GM21423 (cell line): ENCODE measurements at regions not wholly inside any gene's neighbourhood (a gene's known extent, or its start where the extent isn't known, plus 50 kb on each side); places are given as distances from the start of the nearest gene placed in this dataset.

Experiments used
- ATAC-seq: cut with Tn5 transposase; IDR thresholded peaks from one replicate; pipeline ENCODE4 v1.9.1; 2021; ENCODE audit warnings: mild to moderate bottlenecking, moderate library complexity; ENCODE audit not compliant: unreplicated experiment

DNA sequence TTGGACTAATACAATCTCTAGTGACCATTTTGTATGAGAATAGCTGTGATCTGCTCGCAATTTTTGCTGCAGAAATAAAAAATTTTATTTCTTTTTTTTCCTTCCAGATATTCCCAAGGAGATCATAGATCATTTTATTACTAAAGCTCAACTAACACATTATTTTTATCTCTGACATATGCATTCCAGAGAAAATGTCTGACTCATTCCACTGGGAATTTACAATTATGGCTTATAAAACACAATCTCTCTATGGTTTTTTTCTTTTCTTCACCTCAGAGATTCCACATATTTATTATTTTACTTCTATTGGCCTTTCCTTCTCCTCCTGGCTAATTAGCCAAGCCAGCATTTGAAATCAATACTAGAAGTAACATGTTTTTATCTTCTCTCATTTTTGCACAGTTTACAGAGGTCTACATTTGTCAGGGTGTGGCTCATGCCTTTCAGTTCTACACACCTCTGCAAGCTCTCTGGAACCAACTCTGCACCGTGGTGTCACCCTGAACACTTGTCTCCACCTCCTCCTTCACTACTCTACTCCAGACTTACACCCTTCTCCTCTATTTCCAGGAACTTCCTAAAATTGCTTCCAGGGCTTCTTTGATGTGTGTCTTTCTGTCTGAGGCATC is 59.8 kb upstream of the GPM6A start:
- no peak for ATAC-seq

DNA sequence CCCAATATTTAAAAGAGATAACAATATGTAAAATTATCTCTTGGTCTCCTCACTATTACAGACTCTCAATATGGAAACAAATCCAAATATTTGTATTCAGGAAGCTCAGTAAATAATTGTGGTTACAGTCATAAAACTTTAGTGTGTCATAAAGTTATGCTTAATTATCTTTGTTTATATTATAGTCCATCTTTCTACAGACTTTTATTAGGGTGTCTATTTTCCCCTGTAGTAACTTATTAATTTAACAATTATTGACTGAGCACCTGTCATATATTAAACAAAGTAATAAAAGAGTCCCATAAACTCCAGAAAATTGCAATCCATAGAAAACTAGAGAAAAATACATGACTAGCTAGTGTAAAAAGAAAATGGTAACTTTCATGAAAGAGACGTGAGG is 61.6 kb upstream of the GPM6A start:
- no peak for ATAC-seq

GRCh38 chr4:175874306-175874705 is 62.2 kb upstream of the GPM6A start:
- ATAC-seq: no peak

- no peak for ATAC-seq
Observed at GRCh38 chr4:175875993-175876771, 64.1 kb upstream of the GPM6A start.

DNA sequence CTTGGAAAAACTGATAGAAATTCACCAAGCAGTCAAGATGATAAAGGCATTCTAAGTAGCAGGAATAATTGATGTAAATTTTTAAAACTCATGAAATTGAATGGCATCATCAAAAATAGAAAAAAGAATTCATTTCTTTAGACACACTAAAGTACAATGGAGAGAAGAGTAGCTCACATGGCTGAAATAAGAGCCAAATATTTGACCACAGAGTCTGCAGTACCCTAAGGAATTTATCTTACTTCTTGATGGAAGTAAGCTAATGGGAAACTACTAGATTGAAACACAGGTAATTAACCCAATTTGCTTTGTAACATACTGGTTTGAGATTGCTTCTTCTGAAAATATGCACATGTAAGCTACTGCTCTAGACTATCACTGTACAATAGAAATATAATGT is 70.8 kb upstream of the GPM6A start:
- no peak for ATAC-seq

DNA sequence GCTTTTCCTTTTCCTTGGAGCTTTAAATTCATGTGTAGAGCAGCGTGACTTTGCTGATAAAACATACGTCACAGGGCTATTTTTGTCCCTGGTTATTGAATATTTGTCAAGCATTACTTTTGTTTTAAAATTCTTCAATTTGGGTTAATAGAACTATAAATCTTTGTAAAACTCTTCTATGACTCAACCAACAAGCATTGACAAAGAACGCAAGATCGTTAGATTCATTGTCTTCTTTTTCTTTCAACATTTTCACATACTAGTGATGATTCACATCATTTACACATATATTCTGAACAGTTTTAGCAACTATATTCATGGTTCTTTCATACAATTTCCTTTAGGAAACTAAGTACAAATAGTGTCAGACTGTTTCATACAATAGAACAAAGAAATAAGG is 72.0 kb upstream of the GPM6A start:
- ATAC-seq: no peak

DNA sequence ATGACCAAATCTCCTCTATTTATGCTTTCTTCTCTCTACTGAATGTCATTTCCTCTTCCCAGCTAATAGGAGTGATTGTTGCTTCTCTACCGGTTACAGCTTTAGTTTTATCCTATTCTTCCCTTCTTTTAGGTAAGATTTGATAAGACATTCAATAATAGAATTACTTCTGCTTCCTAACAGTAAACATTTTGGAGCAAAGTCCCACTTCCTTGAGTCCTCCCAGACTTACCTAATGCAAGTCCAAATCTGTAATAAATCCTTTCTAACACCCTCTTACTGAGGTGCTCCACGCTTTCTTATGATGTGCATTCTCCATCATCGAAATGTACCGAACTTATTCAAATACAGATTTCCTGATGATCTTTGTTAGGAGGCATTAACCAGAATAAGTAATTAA is 79.2 kb upstream of the GPM6A start:
- ATAC-seq: no peak

- no peak for ATAC-seq
Observed at GRCh38 chr4:175891851-175892250, 79.8 kb upstream of the GPM6A start.

- no peak for ATAC-seq
Observed at GRCh38 chr4:175905925-175906324, 93.9 kb upstream of the GPM6A start.

DNA sequence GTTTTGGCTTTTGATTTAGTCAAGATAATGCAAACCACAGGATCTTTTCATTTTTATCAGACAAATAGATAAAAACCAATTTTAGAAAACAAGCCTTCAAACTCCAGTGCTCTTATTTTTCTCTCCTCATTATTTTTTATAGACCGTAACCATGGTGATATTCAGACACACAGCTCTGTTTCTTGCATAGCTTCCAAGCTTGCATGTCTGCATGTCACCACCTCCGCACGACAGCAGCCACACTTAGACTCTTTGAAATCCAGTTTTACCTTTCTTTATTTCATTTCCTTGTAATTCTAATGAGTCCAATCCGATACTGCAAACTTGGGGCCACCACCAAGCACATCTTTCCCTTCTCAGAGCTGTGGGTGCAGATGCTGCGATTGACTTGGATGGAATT is 94.3 kb upstream of the GPM6A start:
- no peak for ATAC-seq

- no peak for ATAC-seq
Observed at GRCh38 chr4:175910700-175911099, 98.6 kb upstream of the GPM6A start.

- no peak for ATAC-seq
Observed at GRCh38 chr4:175916626-175917351, 104.7 kb upstream of the GPM6A start.

GRCh38 chr4:175927121-175927520 is 115.1 kb upstream of the GPM6A start:
- no peak for ATAC-seq

DNA sequence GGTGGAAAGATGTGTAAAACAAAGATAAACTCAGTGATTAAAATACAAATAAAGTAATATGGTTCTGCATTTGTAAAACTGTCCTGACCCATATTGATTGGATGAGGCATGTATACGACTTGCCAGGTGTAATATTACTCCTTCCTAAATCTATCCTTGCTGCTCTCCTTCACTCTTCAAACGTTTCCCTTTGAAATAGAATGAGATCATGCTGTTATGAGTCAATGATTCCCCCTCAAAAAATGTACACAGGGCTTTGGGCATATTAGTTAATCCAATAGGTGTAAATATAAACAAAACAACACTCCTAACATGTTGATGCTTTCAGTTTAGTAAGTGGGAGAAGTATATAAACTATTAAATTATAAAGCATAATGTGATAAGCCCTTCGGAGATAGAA is 117.4 kb upstream of the GPM6A start:
- no peak for ATAC-seq

DNA sequence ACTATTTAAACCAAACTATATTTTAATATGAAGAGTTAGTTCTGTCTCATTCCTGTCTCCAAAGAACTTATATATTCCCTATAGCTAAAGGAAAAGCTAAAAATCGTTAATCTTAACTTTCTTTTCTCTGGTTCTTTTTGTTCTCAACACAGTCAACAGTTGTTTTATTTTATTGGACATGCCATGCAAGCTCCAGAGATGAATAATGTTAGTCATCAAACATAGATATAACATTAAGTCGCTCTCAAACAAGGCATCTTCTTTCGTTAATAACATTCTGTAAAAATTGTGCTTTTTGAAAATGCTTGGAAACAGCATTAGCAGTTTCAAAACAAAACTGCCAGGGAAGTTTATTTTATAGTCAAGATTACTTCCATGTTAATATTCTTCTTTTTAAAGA is 117.9 kb upstream of the GPM6A start:
- ATAC-seq: no peak

GRCh38 chr4:175930471-175930870 is 118.4 kb upstream of the GPM6A start:
- no peak for ATAC-seq

- no peak for ATAC-seq
Observed at GRCh38 chr4:175932116-175932515, 120.1 kb upstream of the GPM6A start.

DNA sequence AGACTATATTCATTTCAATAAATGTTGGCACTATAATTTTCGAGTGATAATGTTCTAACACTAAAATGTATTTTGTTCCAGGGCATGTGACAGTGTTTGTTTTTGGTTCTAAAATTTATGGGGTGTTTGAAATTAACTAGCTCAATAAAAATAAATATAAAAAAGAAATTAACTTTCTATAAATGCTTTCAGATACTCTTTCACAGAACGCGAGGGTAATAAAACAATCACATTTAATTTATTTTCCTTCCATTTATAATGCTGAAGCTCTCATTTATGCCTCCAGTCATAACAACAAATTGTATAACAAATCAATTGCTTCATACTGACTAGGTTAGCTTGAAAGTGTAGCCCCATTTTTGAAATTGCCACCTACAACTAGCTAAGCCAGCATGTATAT is 122.4 kb upstream of the GPM6A start:
- no peak for ATAC-seq

DNA sequence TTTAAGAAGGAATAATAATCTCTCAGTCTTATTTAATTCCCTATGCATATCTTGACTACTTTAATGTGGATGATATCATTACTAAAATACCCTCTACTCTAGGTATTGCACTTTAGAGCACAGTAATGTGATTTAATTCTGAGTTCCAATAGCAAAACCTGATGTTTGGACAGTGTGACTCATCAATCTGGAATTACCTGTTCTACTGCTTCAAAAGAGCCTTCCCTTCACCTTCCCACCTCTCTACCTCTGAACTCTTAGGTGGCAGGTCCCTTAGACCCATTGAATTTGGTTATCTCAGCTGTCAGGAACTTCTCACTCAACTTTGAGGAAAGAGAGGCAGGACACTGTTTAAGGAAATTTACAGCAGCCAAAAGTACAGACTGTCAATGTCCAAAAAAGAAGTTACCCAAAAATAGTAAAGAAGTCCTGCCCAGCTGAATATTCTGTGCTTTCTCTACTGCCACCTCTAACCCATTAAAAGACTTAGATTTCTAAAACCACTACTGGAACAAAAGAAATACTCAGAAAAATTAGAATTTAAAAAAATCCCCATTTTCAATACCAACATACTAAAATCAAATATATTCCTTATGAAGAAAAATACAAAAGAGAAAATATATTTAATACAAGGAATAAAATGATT is 123.1 kb upstream of the GPM6A start:
- ATAC-seq: no peak

DNA sequence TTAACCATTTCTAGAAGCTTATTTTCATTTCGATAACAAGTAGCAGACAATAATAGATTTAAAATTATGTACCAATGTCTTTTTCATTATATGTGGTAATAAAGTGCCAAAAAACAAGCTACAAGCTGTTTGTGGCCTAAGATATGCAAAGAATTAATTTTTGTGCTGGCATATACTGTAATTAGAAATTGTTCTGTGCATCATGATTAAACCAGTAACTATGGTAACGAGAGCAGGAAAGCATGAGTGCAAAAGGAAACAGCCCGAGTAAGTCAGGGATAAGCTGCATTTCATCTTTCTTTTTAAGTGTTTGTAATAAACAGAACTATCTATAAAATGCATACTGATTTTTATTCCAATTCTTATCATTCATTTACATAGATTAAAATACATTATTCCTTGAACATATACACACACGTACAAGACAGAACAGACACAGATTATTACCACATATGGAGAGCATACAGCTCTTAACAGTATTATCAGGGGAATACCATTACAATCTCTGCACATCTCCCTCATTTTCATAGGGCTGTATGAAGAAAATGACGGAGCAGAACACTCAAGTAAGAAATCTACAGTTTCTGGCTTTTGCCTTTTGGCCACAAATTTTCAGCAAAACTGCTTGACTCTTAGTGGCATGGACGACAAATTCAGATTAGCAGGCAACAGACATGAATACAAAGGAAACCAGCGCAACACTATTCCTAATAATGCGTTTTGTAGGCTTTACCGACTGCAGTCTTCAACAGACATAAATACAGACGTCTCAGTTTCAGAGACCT is 121.3 kb upstream of the WDR17 start:
- ATAC-seq: no peak
